NCI-H446 (cell line): ENCODE measurements at regions not wholly inside any gene's neighbourhood (a gene's known extent, or its start where the extent isn't known, plus 50 kb on each side); places are given as distances from the start of the nearest gene placed in this dataset.

Source experiments
- DNase-seq, 2 experiments: peaks; one replicate each; lab custom pipeline; 2025; lab: John Stamatoyannopoulos, UW

- DNase-seq: no peak
Measured at GRCh38 chr5:152337484-152337883, 67.6 kb downstream of the NMUR2 start.

- DNase-seq: no peak
Measured at GRCh38 chr5:152335461-152335860, 69.6 kb downstream of the NMUR2 start.

- no peak for DNase-seq
Measured at GRCh38 chr5:152332716-152333460, 72.2 kb downstream of the NMUR2 start.

GRCh38 chr5:152331718-152332117 is 73.4 kb downstream of the NMUR2 start:
- no peak for DNase-seq

- no peak for DNase-seq
Measured at GRCh38 chr5:152331006-152331405, 74.1 kb downstream of the NMUR2 start.

GRCh38 chr5:152329761-152330283 is 75.3 kb downstream of the NMUR2 start:
- DNase-seq: no peak

- DNase-seq: no peak
Measured at GRCh38 chr5:152329207-152329606, 75.9 kb downstream of the NMUR2 start.

GRCh38 chr5:152315942-152316341 is 89.1 kb downstream of the NMUR2 start:
- no peak for DNase-seq

GRCh38 chr5:152314196-152314829 is 90.8 kb downstream of the NMUR2 start:
- no peak for DNase-seq

- no peak for DNase-seq
Measured at GRCh38 chr5:152309926-152310450, 95.1 kb downstream of the NMUR2 start.

GRCh38 chr5:152306386-152306785 is 98.7 kb downstream of the NMUR2 start:
- no peak for DNase-seq

GRCh38 chr5:152305525-152305924 is 99.6 kb downstream of the NMUR2 start:
- no peak for DNase-seq

- no peak for DNase-seq
Measured at GRCh38 chr5:152303841-152304240, 101.2 kb downstream of the NMUR2 start.

- DNase-seq: no peak
Measured at GRCh38 chr5:152297866-152298265, 107.2 kb downstream of the NMUR2 start.

GRCh38 chr5:152293189-152293588 is 111.9 kb downstream of the NMUR2 start:
- no peak for DNase-seq

GRCh38 chr5:152290181-152290580 is 114.9 kb downstream of the NMUR2 start:
- no peak for DNase-seq

GRCh38 chr5:152288917-152289595 is 116.0 kb downstream of the NMUR2 start:
- DNase-seq: no peak

- DNase-seq: no peak
Measured at GRCh38 chr5:152288499-152288898, 116.6 kb downstream of the NMUR2 start.

- no peak for DNase-seq
Measured at GRCh38 chr5:152285764-152286163, 119.3 kb downstream of the NMUR2 start.

GRCh38 chr5:152282331-152282730 is 122.7 kb downstream of the NMUR2 start:
- no peak for DNase-seq

- DNase-seq: no peak
Measured at GRCh38 chr5:152277936-152278335, 127.1 kb downstream of the NMUR2 start.

- no peak for DNase-seq
Measured at GRCh38 chr5:152274224-152274623, 130.9 kb downstream of the NMUR2 start.

GRCh38 chr5:152271420-152271819 is 133.7 kb downstream of the NMUR2 start:
- no peak for DNase-seq
